Endothelial cell of umbilical vein (primary cell): ENCODE measurements at regions not wholly inside any gene's neighbourhood (a gene's known extent, or its start where the extent isn't known, plus 50 kb on each side); places are given as distances from the start of the nearest gene placed in this dataset.
A peak's percentile ranks its signal among the peaks of the same experiment; 100 is the strongest.

Experiments
- BruUV-seq: library from RNA; stranded (reverse); fragments of 400-500 nt; replicated peaks from 2 replicates; lab custom pipeline; 2021; lab: Mats Ljungman, UMichigan
- CTCF ChIA-PET: fragments of 300-600, 350-600 bp; sonication (Branson Sonifier 250); formaldehyde crosslinking; loops from one replicate; lab custom pipeline; 2021; ENCODE audit warnings: antibody characterized with exemption, inconsistent platforms; lab: Charles Lee
- POLR2A ChIA-PET: fragments of 300-600, 350-600 bp; sonication (Branson Sonifier 250); formaldehyde crosslinking; loops from one replicate; lab custom pipeline; 2021; ENCODE audit warnings: antibody characterized with exemption, inconsistent platforms; lab: Charles Lee
- DNase-seq: peaks from one replicate; pipeline ENCODE4 v3.0.0-alpha.2; 2011; ENCODE audit warnings: low read depth, low spot score
- FAIRE-seq: peaks from 2 replicates; lab custom pipeline; 2011; peaks lifted over from hg19 to GRCh38; lab: Jason Lieb, UNC
- H2AFZ ChIP-seq: 2 replicates; pipeline ENCODE4 v1.6.0; 2012; ENCODE audit warnings: low read depth, low read length, control low read depth, inconsistent platforms
- H3K27ac ChIP-seq: 2 replicates; pipeline ENCODE4 v1.5.1; 2011; ENCODE audit warnings: low read depth, mild to moderate bottlenecking, control low read depth, low read length, moderate library complexity; ENCODE audit not compliant: insufficient read depth
- H3K27me3 ChIP-seq, 2 experiments: 2 replicates each; pipeline versions ENCODE4 v1.6.0 to v1.6.1; 2011; ENCODE audit warnings: low read length in 2 of 2, mixed read lengths in 1 of 2; ENCODE audit not compliant: control insufficient read depth in 2 of 2, insufficient read depth in 2 of 2
- H3K36me3 ChIP-seq, 2 experiments: 2 replicates in 1 of 2; 3 replicates in 1 of 2; pipeline ENCODE4 v1.5.1; 2011; ENCODE audit warnings: low read length in 2 of 2, mild to moderate bottlenecking in 1 of 2, moderate library complexity in 1 of 2; ENCODE audit not compliant: control insufficient read depth in 2 of 2, insufficient read depth in 2 of 2; ENCODE audit errors: extremely low read depth in 1 of 2
- H3K4me1 ChIP-seq: 3 replicates; pipeline ENCODE4 v1.5.1; 2011; ENCODE audit warnings: mild to moderate bottlenecking, low read length; ENCODE audit not compliant: control insufficient read depth, insufficient read depth; ENCODE audit errors: extremely low read depth
- H3K4me2 ChIP-seq: 2 replicates; pipeline ENCODE4 v1.6.1; 2011; ENCODE audit warnings: low read length, control low read depth, mixed read lengths; ENCODE audit not compliant: insufficient read depth
- H3K4me3 ChIP-seq, 3 experiments: fragments of 200-600 bp in 1 of 3; sonication (generic), shearing (Covaris generic) in 1 of 3; replicated peaks in 1 of 3; 2 replicates each; pipeline ENCODE4 v1.5.1; 2011 to 2016; ENCODE audit warnings: control low read depth in 3 of 3, low read length in 3 of 3, mild to moderate bottlenecking in 2 of 3, inconsistent platforms in 1 of 3, low read depth in 1 of 3, moderate library complexity in 1 of 3; ENCODE audit not compliant: insufficient read depth in 1 of 3
- H3K79me2 ChIP-seq: 2 replicates; pipeline ENCODE4 v1.6.0; 2012; ENCODE audit warnings: low read length, inconsistent platforms; ENCODE audit not compliant: control insufficient read depth, insufficient read depth
- H3K9ac ChIP-seq: replicated peaks from 2 replicates; pipeline ENCODE3; 2011; ENCODE audit warnings: low read length, control low read depth; ENCODE audit not compliant: insufficient read depth; ENCODE audit errors: extremely low read depth
- H3K9me1 ChIP-seq: replicated peaks from 3 replicates; pipeline ENCODE4 v1.6.0; 2011; ENCODE audit warnings: mild to moderate bottlenecking, low read length; ENCODE audit not compliant: control insufficient read depth, insufficient read depth; ENCODE audit errors: extremely low read depth
- H3K9me3 ChIP-seq: replicated peaks from 2 replicates; pipeline ENCODE4 v1.5.1; 2012; ENCODE audit warnings: low read length, inconsistent platforms; ENCODE audit not compliant: control insufficient read depth, insufficient read depth
- H4K20me1 ChIP-seq: replicated peaks from 2 replicates; pipeline ENCODE3; 2011; ENCODE audit warnings: mild to moderate bottlenecking, low read length; ENCODE audit not compliant: control insufficient read depth, insufficient read depth; ENCODE audit errors: extremely low read depth
- EZH2 ChIP-seq: IDR thresholded peaks from 2 replicates; pipeline ENCODE4 v1.6.1; 2012; ENCODE audit warnings: borderline replicate concordance, low read depth, mild to moderate bottlenecking, moderate library complexity, low read length, inconsistent platforms; ENCODE audit not compliant: severe bottlenecking
- FOS ChIP-seq: IDR thresholded peaks from 2 replicates; pipeline ENCODE4 v1.6.1; 2011; ENCODE audit warnings: mild to moderate bottlenecking, low read length, moderate library complexity, borderline replicate concordance; ENCODE audit not compliant: insufficient read depth
- GATA2 ChIP-seq: IDR thresholded peaks from 2 replicates; pipeline ENCODE4 v1.7.0; 2011; ENCODE audit warnings: low read depth, mild to moderate bottlenecking, moderate library complexity, mixed read lengths, low read length; ENCODE audit not compliant: insufficient read length, insufficient read depth
- JUN ChIP-seq: IDR thresholded peaks from 2 replicates; pipeline ENCODE4 v1.6.1; 2011; ENCODE audit warnings: borderline replicate concordance, low read depth; ENCODE audit not compliant: insufficient read length, insufficient read depth
- MYC ChIP-seq: IDR thresholded peaks from one replicate; pipeline ENCODE4 v1.6.1; 2011; ENCODE audit warnings: mild to moderate bottlenecking, low read depth, low read length
- POLR2A ChIP-seq: IDR thresholded peaks from 2 replicates; pipeline ENCODE4 v1.6.1; 2012; ENCODE audit warnings: low read depth, mild to moderate bottlenecking, control low read depth, low read length
- POLR2AphosphoS5 ChIP-seq: IDR thresholded peaks from 2 replicates; pipeline ENCODE4 v1.6.1; 2012; ENCODE audit warnings: low read depth, mild to moderate bottlenecking, control low read depth, low read length, moderate library complexity; ENCODE audit not compliant: insufficient read depth
- dilution Hi-C: fragments of 300-500 bp; cut with MboI; formaldehyde crosslinking; loops from one replicate; pipeline ENCODE4 v1.15.0; 2019; ENCODE audit warnings: low sequenced_read_pairs; ENCODE audit not compliant: extremely low pct_ligation_motif_present
- intact Hi-C: fragments of 100-400 bp; cut with micrococcal nuclease; formaldehyde crosslinking; loops from one replicate; pipeline ENCODE4 v1.10.0; 2022
- TF ChIP-seq, protein P1 (sequence below), 2 donors: IDR thresholded peaks; 1 replicate in 1 of 2; 2 replicates in 1 of 2; pipeline ENCODE4 v1.5.1; 2011; ENCODE audit warnings: low read length in 2 of 2, mild to moderate bottlenecking in 2 of 2, moderate library complexity in 2 of 2, control low read depth in 1 of 2, inconsistent platforms in 1 of 2, low read depth in 1 of 2; ENCODE audit not compliant: insufficient read depth in 1 of 2; ENCODE audit errors: extremely low read depth in 1 of 2
- TF ChIP-seq, protein P2 (sequence below): IDR thresholded peaks from 2 replicates; pipeline ENCODE4 v1.6.1; 2011; ENCODE audit not compliant: insufficient read depth, insufficient read length

DNA sequence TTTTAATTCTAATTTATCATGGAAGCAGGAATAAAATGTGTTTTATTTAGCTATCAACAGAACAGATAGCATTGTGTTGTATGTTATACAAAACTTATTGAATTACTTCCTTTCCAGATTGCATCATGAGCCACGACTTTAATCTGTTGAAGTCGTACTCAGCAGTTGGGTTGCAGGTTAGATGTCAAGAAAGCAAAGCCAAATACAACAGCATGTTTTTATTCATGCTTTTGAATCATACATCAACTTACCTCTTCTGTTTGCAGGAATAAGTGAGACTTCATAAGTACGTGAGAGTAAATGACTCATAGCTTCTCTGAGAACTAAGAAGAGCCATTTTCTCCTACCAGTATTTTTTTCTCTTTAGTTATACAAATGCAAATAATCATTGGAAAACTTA lies 110.8 kb upstream of the ADGRL4 start:
- dilution Hi-C loops (no loop called here), intact Hi-C loops (no loop called here)
- Histone ChIP-seq H3K79me2 (no peaks in the 10 kb centered on the region), H3K4me2 (no peak overlapping the region), H3K36me3 (no peaks in the 10 kb centered on the region), H3K9ac (no peak overlapping the region), H3K9me1 (no peaks in the 10 kb centered on the region), H3K4me1 (no peaks in the 10 kb centered on the region), H3K27me3 (no peaks in the 10 kb centered on the region), H3K4me3 (no peak overlapping the region), H2AFZ (no peak overlapping the region), H4K20me1 (no peaks in the 10 kb centered on the region), H3K27ac (no peak overlapping the region), H3K9me3 (no peaks in the 10 kb centered on the region)
- TF ChIP-seq GATA2, result no peak
- no TSS peak for BruUV-seq
- CTCF ChIA-PET, result interaction anchor here (0.9 to 1.3 kb wide), 4 partner anchors 10 to 16 kb away, joined by 3 to 4 read pairs (median 4); no protein-coding TSS in a partner anchor
- DNase-seq, result peak; percentile 21
- peak; percentile 33 for FAIRE-seq
- POLR2A ChIA-PET, result no interaction called here

DNA sequence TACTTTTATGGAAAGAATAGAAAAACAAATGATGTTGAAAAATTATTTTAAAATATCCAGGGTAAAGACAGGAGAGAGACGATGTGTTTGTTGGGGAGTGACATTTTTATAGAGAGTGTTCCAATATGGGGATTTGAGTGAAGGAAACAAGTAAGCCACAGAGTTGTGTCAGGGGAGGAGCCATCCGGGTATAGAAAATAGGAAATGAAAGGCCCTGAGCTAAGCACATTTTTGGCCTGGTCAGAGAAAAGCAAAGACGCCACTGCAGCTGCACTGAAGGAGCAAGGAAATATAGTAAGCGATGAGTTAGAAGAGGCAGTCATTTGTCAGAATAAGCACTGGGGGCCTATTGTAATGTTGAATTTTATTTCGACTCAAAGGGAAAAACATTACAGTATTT lies 107.3 kb upstream of the ADGRL4 start:
- Histone ChIP-seq H3K27ac (no peak overlapping the region), H3K27me3 (no peaks in the 10 kb centered on the region), H3K4me2 (no peak overlapping the region), H2AFZ (no peak overlapping the region), H3K4me3 (no peak overlapping the region), H3K9ac (no peak overlapping the region), H3K79me2 (no peaks in the 10 kb centered on the region), H3K4me1 (no peaks in the 10 kb centered on the region), H4K20me1 (no peaks in the 10 kb centered on the region), H3K36me3 (no peaks in the 10 kb centered on the region), H3K9me3 (no peaks in the 10 kb centered on the region), H3K9me1 (no peaks in the 10 kb centered on the region)
- CTCF ChIA-PET, result no interaction called here
- dilution Hi-C loops, result no loop called here
- no TSS peak for BruUV-seq
- TF ChIP-seq POLR2AphosphoS5 (no peak), GATA2 (no peak), EZH2 (no peak), JUN (no peak), FOS (no peak), POLR2A (no peak), MYC (no peak)
- TF ChIP-seq, protein P1, sequence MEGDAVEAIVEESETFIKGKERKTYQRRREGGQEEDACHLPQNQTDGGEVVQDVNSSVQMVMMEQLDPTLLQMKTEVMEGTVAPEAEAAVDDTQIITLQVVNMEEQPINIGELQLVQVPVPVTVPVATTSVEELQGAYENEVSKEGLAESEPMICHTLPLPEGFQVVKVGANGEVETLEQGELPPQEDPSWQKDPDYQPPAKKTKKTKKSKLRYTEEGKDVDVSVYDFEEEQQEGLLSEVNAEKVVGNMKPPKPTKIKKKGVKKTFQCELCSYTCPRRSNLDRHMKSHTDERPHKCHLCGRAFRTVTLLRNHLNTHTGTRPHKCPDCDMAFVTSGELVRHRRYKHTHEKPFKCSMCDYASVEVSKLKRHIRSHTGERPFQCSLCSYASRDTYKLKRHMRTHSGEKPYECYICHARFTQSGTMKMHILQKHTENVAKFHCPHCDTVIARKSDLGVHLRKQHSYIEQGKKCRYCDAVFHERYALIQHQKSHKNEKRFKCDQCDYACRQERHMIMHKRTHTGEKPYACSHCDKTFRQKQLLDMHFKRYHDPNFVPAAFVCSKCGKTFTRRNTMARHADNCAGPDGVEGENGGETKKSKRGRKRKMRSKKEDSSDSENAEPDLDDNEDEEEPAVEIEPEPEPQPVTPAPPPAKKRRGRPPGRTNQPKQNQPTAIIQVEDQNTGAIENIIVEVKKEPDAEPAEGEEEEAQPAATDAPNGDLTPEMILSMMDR (IDR thresholded peaks at IDR 0.05; ENCODE audit: extremely low read depth in 1 of 2, insufficient read depth in 1 of 2, low read depth in 1 of 2, low read length in 2 of 2), result no peak
- TF ChIP-seq, protein P2, sequence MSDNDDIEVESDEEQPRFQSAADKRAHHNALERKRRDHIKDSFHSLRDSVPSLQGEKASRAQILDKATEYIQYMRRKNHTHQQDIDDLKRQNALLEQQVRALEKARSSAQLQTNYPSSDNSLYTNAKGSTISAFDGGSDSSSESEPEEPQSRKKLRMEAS, result no peak
- no peak for DNase-seq
- intact Hi-C loops, result no loop called here
- POLR2A ChIA-PET, result no interaction called here
- FAIRE-seq, result no peak
